Endothelial cell of umbilical vein (primary cell): ENCODE measurements at regions not wholly inside any gene's neighbourhood (a gene's known extent, or its start where the extent isn't known, plus 50 kb on each side); places are given as distances from the start of the nearest gene placed in this dataset.

Source experiments
- BruUV-seq: library from RNA; stranded (reverse); fragments of 400-500 nt; replicated peaks from 2 replicates; lab custom pipeline; 2021; lab: Mats Ljungman, UMichigan
- CTCF ChIA-PET: fragments of 300-600, 350-600 bp; sonication (Branson Sonifier 250); formaldehyde crosslinking; loops from one replicate; lab custom pipeline; 2021; ENCODE audit warnings: antibody characterized with exemption, inconsistent platforms; lab: Charles Lee
- POLR2A ChIA-PET: fragments of 300-600, 350-600 bp; sonication (Branson Sonifier 250); formaldehyde crosslinking; loops from one replicate; lab custom pipeline; 2021; ENCODE audit warnings: antibody characterized with exemption, inconsistent platforms; lab: Charles Lee
- DNase-seq: peaks from one replicate; pipeline ENCODE4 v3.0.0-alpha.2; 2011; ENCODE audit warnings: low read depth, low spot score
- FAIRE-seq: peaks from 2 replicates; lab custom pipeline; 2011; peaks lifted over from hg19 to GRCh38; lab: Jason Lieb, UNC
- H2AFZ ChIP-seq: 2 replicates; pipeline ENCODE4 v1.6.0; 2012; ENCODE audit warnings: low read depth, low read length, control low read depth, inconsistent platforms
- H3K27ac ChIP-seq: 2 replicates; pipeline ENCODE4 v1.5.1; 2011; ENCODE audit warnings: low read depth, mild to moderate bottlenecking, control low read depth, low read length, moderate library complexity; ENCODE audit not compliant: insufficient read depth
- H3K27me3 ChIP-seq, 2 experiments: 2 replicates each; pipeline versions ENCODE4 v1.6.0 to v1.6.1; 2011; ENCODE audit warnings: low read length in 2 of 2, mixed read lengths in 1 of 2; ENCODE audit not compliant: control insufficient read depth in 2 of 2, insufficient read depth in 2 of 2
- H3K36me3 ChIP-seq, 2 experiments: 2 replicates in 1 of 2; 3 replicates in 1 of 2; pipeline ENCODE4 v1.5.1; 2011; ENCODE audit warnings: low read length in 2 of 2, mild to moderate bottlenecking in 1 of 2, moderate library complexity in 1 of 2; ENCODE audit not compliant: control insufficient read depth in 2 of 2, insufficient read depth in 2 of 2; ENCODE audit errors: extremely low read depth in 1 of 2
- H3K4me1 ChIP-seq: 3 replicates; pipeline ENCODE4 v1.5.1; 2011; ENCODE audit warnings: mild to moderate bottlenecking, low read length; ENCODE audit not compliant: control insufficient read depth, insufficient read depth; ENCODE audit errors: extremely low read depth
- H3K4me2 ChIP-seq: 2 replicates; pipeline ENCODE4 v1.6.1; 2011; ENCODE audit warnings: low read length, control low read depth, mixed read lengths; ENCODE audit not compliant: insufficient read depth
- H3K4me3 ChIP-seq, 3 experiments: fragments of 200-600 bp in 1 of 3; sonication (generic), shearing (Covaris generic) in 1 of 3; replicated peaks in 1 of 3; 2 replicates each; pipeline ENCODE4 v1.5.1; 2011 to 2016; ENCODE audit warnings: control low read depth in 3 of 3, low read length in 3 of 3, mild to moderate bottlenecking in 2 of 3, inconsistent platforms in 1 of 3, low read depth in 1 of 3, moderate library complexity in 1 of 3; ENCODE audit not compliant: insufficient read depth in 1 of 3
- H3K79me2 ChIP-seq: 2 replicates; pipeline ENCODE4 v1.6.0; 2012; ENCODE audit warnings: low read length, inconsistent platforms; ENCODE audit not compliant: control insufficient read depth, insufficient read depth
- H3K9ac ChIP-seq: replicated peaks from 2 replicates; pipeline ENCODE3; 2011; ENCODE audit warnings: low read length, control low read depth; ENCODE audit not compliant: insufficient read depth; ENCODE audit errors: extremely low read depth
- H3K9me1 ChIP-seq: replicated peaks from 3 replicates; pipeline ENCODE4 v1.6.0; 2011; ENCODE audit warnings: mild to moderate bottlenecking, low read length; ENCODE audit not compliant: control insufficient read depth, insufficient read depth; ENCODE audit errors: extremely low read depth
- H3K9me3 ChIP-seq: replicated peaks from 2 replicates; pipeline ENCODE4 v1.5.1; 2012; ENCODE audit warnings: low read length, inconsistent platforms; ENCODE audit not compliant: control insufficient read depth, insufficient read depth
- H4K20me1 ChIP-seq: replicated peaks from 2 replicates; pipeline ENCODE3; 2011; ENCODE audit warnings: mild to moderate bottlenecking, low read length; ENCODE audit not compliant: control insufficient read depth, insufficient read depth; ENCODE audit errors: extremely low read depth
- CTCF ChIP-seq, 2 donors: IDR thresholded peaks; 1 replicate in 1 of 2; 2 replicates in 1 of 2; pipeline ENCODE4 v1.5.1; 2011; ENCODE audit warnings: low read length in 2 of 2, mild to moderate bottlenecking in 2 of 2, moderate library complexity in 2 of 2, control low read depth in 1 of 2, inconsistent platforms in 1 of 2, low read depth in 1 of 2; ENCODE audit not compliant: insufficient read depth in 1 of 2; ENCODE audit errors: extremely low read depth in 1 of 2
- EZH2 ChIP-seq: IDR thresholded peaks from 2 replicates; pipeline ENCODE4 v1.6.1; 2012; ENCODE audit warnings: borderline replicate concordance, low read depth, mild to moderate bottlenecking, moderate library complexity, low read length, inconsistent platforms; ENCODE audit not compliant: severe bottlenecking
- FOS ChIP-seq: IDR thresholded peaks from 2 replicates; pipeline ENCODE4 v1.6.1; 2011; ENCODE audit warnings: mild to moderate bottlenecking, low read length, moderate library complexity, borderline replicate concordance; ENCODE audit not compliant: insufficient read depth
- GATA2 ChIP-seq: IDR thresholded peaks from 2 replicates; pipeline ENCODE4 v1.7.0; 2011; ENCODE audit warnings: low read depth, mild to moderate bottlenecking, moderate library complexity, mixed read lengths, low read length; ENCODE audit not compliant: insufficient read length, insufficient read depth
- JUN ChIP-seq: IDR thresholded peaks from 2 replicates; pipeline ENCODE4 v1.6.1; 2011; ENCODE audit warnings: borderline replicate concordance, low read depth; ENCODE audit not compliant: insufficient read length, insufficient read depth
- MAX ChIP-seq: IDR thresholded peaks from 2 replicates; pipeline ENCODE4 v1.6.1; 2011; ENCODE audit not compliant: insufficient read depth, insufficient read length
- MYC ChIP-seq: IDR thresholded peaks from one replicate; pipeline ENCODE4 v1.6.1; 2011; ENCODE audit warnings: mild to moderate bottlenecking, low read depth, low read length
- POLR2A ChIP-seq: IDR thresholded peaks from 2 replicates; pipeline ENCODE4 v1.6.1; 2012; ENCODE audit warnings: low read depth, mild to moderate bottlenecking, control low read depth, low read length
- POLR2AphosphoS5 ChIP-seq: IDR thresholded peaks from 2 replicates; pipeline ENCODE4 v1.6.1; 2012; ENCODE audit warnings: low read depth, mild to moderate bottlenecking, control low read depth, low read length, moderate library complexity; ENCODE audit not compliant: insufficient read depth
- dilution Hi-C: fragments of 300-500 bp; cut with MboI; formaldehyde crosslinking; loops from one replicate; pipeline ENCODE4 v1.15.0; 2019; ENCODE audit warnings: low sequenced_read_pairs; ENCODE audit not compliant: extremely low pct_ligation_motif_present
- intact Hi-C: fragments of 100-400 bp; cut with micrococcal nuclease; formaldehyde crosslinking; loops from one replicate; pipeline ENCODE4 v1.10.0; 2022

- Histone ChIP-seq H4K20me1 (no peaks in the 10 kb centered on the region), H3K27ac (no peak overlapping the region), H3K9me3 (no peaks in the 10 kb centered on the region), H3K36me3 (no peaks in the 10 kb centered on the region), H3K4me2 (no peak overlapping the region), H3K9ac (no peak overlapping the region), H3K4me3 (no peak overlapping the region), H3K4me1 (no peaks in the 10 kb centered on the region), H2AFZ (no peak overlapping the region), H3K79me2 (no peaks in the 10 kb centered on the region), H3K9me1 (no peaks in the 10 kb centered on the region), H3K27me3 (no peaks in the 10 kb centered on the region)
- FAIRE-seq (no peak), DNase-seq (no peak)
- intact Hi-C loops (loop anchor here (5.0 kb wide), 1 partner anchor 748 kb away; no protein-coding TSS in a partner anchor), dilution Hi-C loops (no loop called here)
- BruUV-seq: no TSS peak
- ChIA-PET POLR2A (no interaction called here), CTCF (interaction anchor here (0.8 to 4.6 kb wide), 8 partner anchors 9 to 304 kb away, joined by 4 to 39 read pairs (median 10); no protein-coding TSS in a partner anchor)
- no peak for TF ChIP-seq JUN
These were observed 194.1 kb upstream of the GSE1 start for GRCh38 chr16:85418978-85419491.

GRCh38 chr16:85419503-85420408 is 193.4 kb upstream of the GSE1 start:
- Histone ChIP-seq H4K20me1 (no peaks in the 10 kb centered on the region), H3K4me1 (no peaks in the 10 kb centered on the region), H3K9me3 (no peaks in the 10 kb centered on the region), H3K9ac (no peak overlapping the region), H3K36me3 (no peaks in the 10 kb centered on the region), H3K27ac (no peak overlapping the region), H3K4me3 (no peak overlapping the region), H3K27me3 (no peaks in the 10 kb centered on the region), H3K9me1 (no peaks in the 10 kb centered on the region), H2AFZ (no peak overlapping the region), H3K4me2 (no peak overlapping the region), H3K79me2 (no peaks in the 10 kb centered on the region)
- no peak for DNase-seq
- CTCF ChIA-PET: interaction anchor here (0.6 to 4.6 kb wide), 28 partner anchors 9 to 1643 kb away, joined by 3 to 39 read pairs (median 5); partner anchors contain the start of gene GSE1
- TF ChIP-seq EZH2: no peak
- no peak for TF ChIP-seq MYC
- no peak for TF ChIP-seq FOS
- TF ChIP-seq POLR2AphosphoS5: no peak
- no peak for TF ChIP-seq GATA2
- no peak for TF ChIP-seq CTCF (IDR thresholded peaks at IDR 0.05; ENCODE audit: extremely low read depth in 1 of 2, insufficient read depth in 1 of 2, low read depth in 1 of 2, low read length in 2 of 2)
- TF ChIP-seq POLR2A: no peak
- no peak for TF ChIP-seq JUN
- no peak for TF ChIP-seq MAX
- no peak for FAIRE-seq
- intact Hi-C loops (loop anchor here (1.0 to 5.0 kb wide), 4 partner anchors 144 to 748 kb away; no protein-coding TSS in a partner anchor), dilution Hi-C loops (no loop called here)
- BruUV-seq: no TSS peak
- POLR2A ChIA-PET: no interaction called here
